ENCODE measurements at regions not wholly inside any gene's neighbourhood (a gene's known extent, or its start where the extent isn't known, plus 50 kb on each side); places are given as distances from the start of the nearest gene placed in this dataset.

- no peak overlapping the region for H3K4me3 ChIP-seq (ENCODE audit: low read depth, low read length)
- TF ChIP-seq POLR2A (IDR thresholded peaks at IDR 0.05; ENCODE audit: extremely low read depth, insufficient read length) (no peak), MYC (IDR thresholded peaks at IDR 0.05; ENCODE audit: low read depth, low read length) (no peak), MAX (IDR thresholded peaks at IDR 0.05; ENCODE audit: low read depth, low read length) (no peak), CTCF (IDR thresholded peaks at IDR 0.05; ENCODE audit: low read depth, low read length) (no peak)
- DNase-seq (ENCODE audit: low read depth), result no peak
These were observed 359.1 kb downstream of the ZNF674 start for GRCh38 chrX:46185923-46186810.

GRCh38 chrX:46184749-46185148 is 360.5 kb downstream of the ZNF674 start:
- peak; percentile 15 for DNase-seq (ENCODE audit: low read depth)
- no peak overlapping the region for H3K4me3 ChIP-seq (ENCODE audit: low read depth, low read length)
- TF ChIP-seq POLR2A (IDR thresholded peaks at IDR 0.05; ENCODE audit: extremely low read depth, insufficient read length) (no peak), CTCF (IDR thresholded peaks at IDR 0.05; ENCODE audit: low read depth, low read length) (no peak), MYC (IDR thresholded peaks at IDR 0.05; ENCODE audit: low read depth, low read length) (no peak), MAX (IDR thresholded peaks at IDR 0.05; ENCODE audit: low read depth, low read length) (no peak)

GRCh38 chrX:46180258-46180687 is 364.9 kb downstream of the ZNF674 start:
- TF ChIP-seq MAX (IDR thresholded peaks at IDR 0.05; ENCODE audit: low read depth, low read length) (0 out of 2 replicates have a peak, but pooled peaks have one; percentile 35), CTCF (IDR thresholded peaks at IDR 0.05; ENCODE audit: low read depth, low read length) (no peak), MYC (IDR thresholded peaks at IDR 0.05; ENCODE audit: low read depth, low read length) (peak; percentile 57; the same call in 1 of the 2 replicates)
- DNase-seq (ENCODE audit: low read depth), result peak; percentile 93
- no peak overlapping the region for H3K4me3 ChIP-seq (ENCODE audit: low read depth, low read length)

GRCh38 chrX:46179748-46180147 is 365.5 kb downstream of the ZNF674 start:
- no peak for DNase-seq (ENCODE audit: low read depth)
- TF ChIP-seq MAX (IDR thresholded peaks at IDR 0.05; ENCODE audit: low read depth, low read length) (no peak), POLR2A (IDR thresholded peaks at IDR 0.05; ENCODE audit: extremely low read depth, insufficient read length) (no peak), MYC (IDR thresholded peaks at IDR 0.05; ENCODE audit: low read depth, low read length) (no peak), CTCF (IDR thresholded peaks at IDR 0.05; ENCODE audit: low read depth, low read length) (no peak)
- H3K4me3 ChIP-seq (ENCODE audit: low read depth, low read length), result no peak overlapping the region

- TF ChIP-seq MAX (IDR thresholded peaks at IDR 0.05; ENCODE audit: low read depth, low read length), result no peak
- TF ChIP-seq POLR2A (IDR thresholded peaks at IDR 0.05; ENCODE audit: extremely low read depth, insufficient read length), result no peak
- TF ChIP-seq MYC (IDR thresholded peaks at IDR 0.05; ENCODE audit: low read depth, low read length), result no peak
- TF ChIP-seq CTCF (IDR thresholded peaks at IDR 0.05; ENCODE audit: low read depth, low read length), result no peak
- H3K4me3 ChIP-seq (ENCODE audit: low read depth, low read length), result no peak overlapping the region
- peak; percentile 46 for DNase-seq (ENCODE audit: low read depth)
These were observed 366.5 kb downstream of the ZNF674 start for GRCh38 chrX:46178763-46179162.

All from NB4 (cell line).